Inflammatory macrophage (primary cell): ENCODE measurements at regions not wholly inside any gene's neighbourhood (a gene's known extent, or its start where the extent isn't known, plus 50 kb on each side); places are given as distances from the start of the nearest gene placed in this dataset.
"Not testable (repeated sequence)": the region's sequence is repeated elsewhere in the genome, so short reads cannot be mapped to it uniquely, and the experiment has no call there.

Source experiments
- DNase-seq, 2 donors: peaks; one replicate each; pipeline ENCODE4 v3.0.0-alpha.2; 2020 to 2022

- not testable (repeated sequence) for DNase-seq
Observed at GRCh38 chr5:174498575-174498974, 225.8 kb upstream of the MSX2 start.

- no peak for DNase-seq
Observed at GRCh38 chr5:174500636-174501035, 223.7 kb upstream of the MSX2 start.

GRCh38 chr5:174501461-174502069 lies 222.8 kb upstream of the MSX2 start:
- no peak for DNase-seq

- no peak for DNase-seq
Observed at GRCh38 chr5:174503086-174503460, 221.3 kb upstream of the MSX2 start.

- DNase-seq = no peak
Observed at GRCh38 chr5:174503461-174504265, 220.7 kb upstream of the MSX2 start.

GRCh38 chr5:174504266-174504726 lies 220.1 kb upstream of the MSX2 start:
- DNase-seq = no peak

- DNase-seq = no peak
Observed at GRCh38 chr5:174505621-174506020, 218.8 kb upstream of the MSX2 start.

- not testable (repeated sequence) for DNase-seq
Observed at GRCh38 chr5:174510782-174511453, 213.5 kb upstream of the MSX2 start.

- no peak for DNase-seq
Observed at GRCh38 chr5:174511714-174512253, 212.6 kb upstream of the MSX2 start.

GRCh38 chr5:174514325-174514724 lies 210.1 kb upstream of the MSX2 start:
- DNase-seq = no peak

GRCh38 chr5:174514983-174515394 lies 209.4 kb upstream of the MSX2 start:
- no peak for DNase-seq

- no peak for DNase-seq
Observed at GRCh38 chr5:174516741-174517140, 207.6 kb upstream of the MSX2 start.

- DNase-seq = no peak
Observed at GRCh38 chr5:174518512-174518911, 205.9 kb upstream of the MSX2 start.

GRCh38 chr5:174520420-174521396 lies 203.7 kb upstream of the MSX2 start:
- no peak for DNase-seq

GRCh38 chr5:174521449-174521848 lies 202.9 kb upstream of the MSX2 start:
- DNase-seq = peak; percentile 5 to 16

- no peak for DNase-seq
Observed at GRCh38 chr5:174522480-174523260, 201.7 kb upstream of the MSX2 start.

- DNase-seq = no peak
Observed at GRCh38 chr5:174523311-174524071, 200.9 kb upstream of the MSX2 start.

GRCh38 chr5:174524351-174524750 lies 200.0 kb upstream of the MSX2 start:
- DNase-seq = no peak

- DNase-seq = no peak
Observed at GRCh38 chr5:174526177-174526576, 198.2 kb upstream of the MSX2 start.

- DNase-seq = peak in 1 of 2 donors; percentile 8
Observed at GRCh38 chr5:174527916-174528540, 196.4 kb upstream of the MSX2 start.
